HG02981 (cell line): ENCODE measurements at regions not wholly inside any gene's neighbourhood (a gene's known extent, or its start where the extent isn't known, plus 50 kb on each side); places are given as distances from the start of the nearest gene placed in this dataset.

ENCODE experiments used
- ATAC-seq: cut with Tn5 transposase; IDR thresholded peaks from one replicate; pipeline ENCODE4 v1.9.1; 2021; ENCODE audit warnings: mild to moderate bottlenecking, moderate library complexity; ENCODE audit not compliant: unreplicated experiment

DNA sequence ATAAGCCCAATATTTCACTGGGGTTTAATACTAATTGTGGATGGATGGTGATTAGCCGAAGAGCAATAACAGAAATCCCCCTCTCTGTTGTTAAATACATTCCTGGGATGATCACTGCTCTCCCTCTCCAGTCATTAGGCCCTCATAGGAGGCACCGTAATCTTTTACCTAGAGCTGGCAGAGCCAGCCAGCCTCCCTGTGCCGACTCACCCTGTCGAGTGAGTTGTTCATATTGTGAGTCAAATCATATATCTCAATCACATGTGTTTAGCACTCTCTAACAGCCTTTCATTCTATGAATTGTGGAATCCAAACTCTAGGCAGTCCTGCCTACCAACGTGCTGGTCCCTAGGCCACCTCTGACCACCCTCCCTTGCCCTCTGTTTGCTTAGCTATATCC is 771.0 kb downstream of the IRX1 start:
- no peak for ATAC-seq

DNA sequence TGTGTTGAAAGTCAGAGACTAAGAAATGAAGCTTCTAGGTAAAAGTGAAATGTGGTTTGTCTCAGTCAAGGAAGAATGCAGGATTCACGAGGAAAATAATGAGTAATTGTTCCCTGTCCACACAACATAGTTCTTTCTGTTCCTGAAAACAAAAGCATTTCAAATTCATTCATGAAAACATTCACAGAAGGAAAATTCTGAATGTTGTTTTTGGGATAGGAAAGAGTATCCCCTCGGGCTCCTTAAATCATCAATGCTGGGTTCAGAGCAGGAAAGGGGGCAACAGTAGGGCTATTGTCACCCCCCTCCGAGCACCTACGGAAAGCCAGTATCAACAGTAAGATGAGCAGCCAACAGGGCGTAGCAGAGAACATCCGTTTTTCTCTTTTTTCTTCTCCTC is 769.9 kb upstream of the ADAMTS16 start:
- ATAC-seq = no peak

- no peak for ATAC-seq
Measured at GRCh38 chr5:4372481-4372880, 767.6 kb upstream of the ADAMTS16 start.

- no peak for ATAC-seq
Measured at GRCh38 chr5:4373051-4373820, 766.9 kb upstream of the ADAMTS16 start.

GRCh38 chr5:4374866-4375265 is 765.3 kb upstream of the ADAMTS16 start:
- ATAC-seq = no peak

DNA sequence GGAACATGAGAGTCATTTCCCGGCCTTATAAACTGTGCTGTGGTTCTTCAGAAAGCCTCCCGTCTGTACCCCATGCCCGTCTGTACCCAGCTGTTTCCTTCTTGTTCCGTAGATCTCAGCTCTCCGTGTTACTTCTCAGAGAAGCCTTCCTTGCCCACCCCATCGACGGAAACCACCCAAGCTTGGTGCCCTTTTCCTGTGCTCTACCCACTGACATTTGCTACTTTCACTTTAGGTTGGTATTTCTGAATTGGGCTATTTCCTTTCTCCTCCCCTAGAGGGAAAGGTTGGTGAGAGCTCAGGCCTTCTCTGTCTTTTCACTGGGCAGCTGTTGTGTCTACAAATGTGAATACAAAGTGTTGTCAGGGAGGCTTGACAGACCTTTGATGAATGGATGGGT is 764.5 kb upstream of the ADAMTS16 start:
- ATAC-seq = no peak

DNA sequence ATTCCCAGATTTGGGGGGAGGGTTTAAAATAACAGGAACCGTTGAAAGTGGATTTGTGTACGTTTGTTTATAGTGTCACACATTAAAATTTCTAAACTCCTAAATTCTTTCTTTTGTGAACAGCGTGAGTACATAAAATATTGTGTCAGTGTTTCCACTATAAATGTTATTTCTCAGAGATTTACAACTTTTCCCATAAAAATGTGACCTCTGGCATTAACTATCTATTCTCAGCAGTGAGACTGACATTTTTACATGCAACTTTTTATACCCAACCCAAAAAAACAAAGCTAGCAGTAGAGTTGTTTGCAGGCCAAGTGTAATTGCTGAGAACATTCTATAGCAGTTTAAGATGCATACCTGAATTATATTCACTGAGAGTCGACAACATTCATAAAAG is 757.0 kb upstream of the ADAMTS16 start:
- ATAC-seq = no peak

DNA sequence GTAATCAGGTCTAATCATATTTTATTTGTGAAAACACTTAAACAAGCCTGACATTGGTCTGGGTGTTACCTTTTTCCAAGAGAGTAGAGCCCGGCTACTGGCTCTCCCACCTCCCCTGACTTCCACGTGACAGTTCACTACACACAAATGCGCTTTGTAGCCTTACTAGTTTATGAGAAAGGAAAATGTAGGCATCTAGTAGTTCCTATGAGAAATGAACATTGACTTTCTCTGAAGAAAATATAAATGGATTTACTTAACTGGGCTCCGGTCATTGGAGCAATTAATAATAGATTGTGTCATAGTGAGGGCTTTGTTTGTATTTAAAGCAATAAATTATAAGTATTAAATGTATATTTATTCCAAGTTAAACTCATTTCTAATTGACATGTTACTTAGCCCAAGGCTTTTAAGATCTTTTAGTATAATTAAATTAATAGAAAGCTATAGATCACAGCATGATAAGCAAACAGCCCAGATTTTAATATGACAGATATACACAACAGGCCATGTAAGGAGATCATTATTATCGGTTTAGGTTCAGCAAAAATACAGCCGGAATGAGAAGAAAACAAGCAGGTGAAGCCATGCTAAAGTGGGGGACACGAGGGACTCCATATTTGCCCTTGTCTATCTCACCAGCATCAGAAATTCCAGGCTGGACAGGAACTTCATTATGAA is 756.5 kb upstream of the ADAMTS16 start:
- no peak for ATAC-seq

DNA sequence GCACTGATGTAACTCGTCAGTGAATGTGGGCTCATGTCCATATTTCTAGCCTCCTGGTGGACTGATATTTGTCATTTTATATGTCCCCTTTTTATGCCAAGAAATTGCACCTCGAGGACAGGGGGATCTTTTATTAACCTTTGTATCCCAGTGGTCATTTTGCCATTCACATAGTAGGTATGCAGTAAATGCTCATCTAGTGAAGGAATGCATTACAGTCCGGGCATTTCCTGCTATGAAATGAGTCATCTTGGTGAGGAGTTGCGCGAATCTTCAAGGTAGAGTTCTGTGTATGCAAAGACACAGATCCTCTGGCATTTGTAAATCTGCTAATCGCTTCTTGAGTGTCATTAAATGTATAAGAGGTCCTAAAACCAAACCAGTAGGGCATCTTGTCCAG is 755.5 kb upstream of the ADAMTS16 start:
- ATAC-seq = no peak

DNA sequence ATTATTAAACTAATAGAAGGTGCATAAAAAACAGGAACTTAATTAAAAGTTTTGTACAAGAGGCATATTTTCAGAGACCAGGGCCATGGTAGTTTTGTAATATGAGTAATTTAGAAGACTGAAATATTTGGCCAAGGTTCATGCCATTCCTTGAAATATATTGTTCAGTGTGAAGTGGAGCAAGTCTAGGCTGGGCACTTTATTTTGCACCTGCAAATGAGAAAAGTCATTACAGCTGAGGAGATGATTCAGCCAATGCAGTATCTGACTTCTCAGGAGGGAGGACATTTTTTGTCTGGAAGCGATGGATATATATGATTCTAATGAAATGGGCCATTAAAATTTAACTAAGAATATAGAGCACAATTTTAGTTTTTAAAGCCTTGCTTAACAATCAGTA is 754.0 kb upstream of the ADAMTS16 start:
- ATAC-seq = no peak

DNA sequence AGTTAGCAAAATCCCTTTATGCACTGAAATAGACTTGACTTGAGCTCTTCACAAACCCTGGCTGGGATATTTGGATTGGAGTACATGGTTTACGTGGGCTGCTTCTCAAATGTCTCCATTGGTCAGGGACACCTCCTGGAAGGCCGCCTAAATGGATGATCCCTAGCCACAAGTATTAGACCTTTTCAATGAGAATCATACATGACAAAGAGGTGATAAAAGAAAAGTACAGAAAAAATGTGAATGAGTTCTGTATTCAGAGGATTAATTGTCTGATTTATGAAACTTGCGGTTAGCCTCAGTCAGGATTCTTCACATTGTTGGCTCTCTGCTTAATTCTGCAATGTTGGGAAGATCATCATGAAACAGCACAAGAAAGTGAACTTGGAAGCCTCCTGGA is 752.8 kb upstream of the ADAMTS16 start:
- no peak for ATAC-seq

DNA sequence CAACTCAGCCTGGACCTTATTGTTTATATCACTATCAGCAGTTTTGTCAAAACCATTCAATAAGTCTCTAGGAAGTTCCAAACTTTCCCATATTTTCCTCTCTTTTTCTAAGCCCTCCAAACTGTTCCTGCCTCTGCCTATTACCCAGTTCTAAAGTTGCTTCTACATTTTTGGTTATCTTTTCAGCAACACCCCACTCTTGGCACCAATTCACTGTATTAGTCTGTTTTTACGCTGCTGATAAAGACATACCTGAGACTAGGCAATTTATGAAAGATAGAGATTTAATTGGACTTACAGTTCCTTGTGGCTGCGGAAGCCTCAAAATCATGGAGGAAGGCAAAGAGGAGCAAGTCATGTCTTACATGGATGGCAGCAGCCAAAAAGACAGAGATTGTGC is 744.4 kb upstream of the ADAMTS16 start:
- no peak for ATAC-seq

DNA sequence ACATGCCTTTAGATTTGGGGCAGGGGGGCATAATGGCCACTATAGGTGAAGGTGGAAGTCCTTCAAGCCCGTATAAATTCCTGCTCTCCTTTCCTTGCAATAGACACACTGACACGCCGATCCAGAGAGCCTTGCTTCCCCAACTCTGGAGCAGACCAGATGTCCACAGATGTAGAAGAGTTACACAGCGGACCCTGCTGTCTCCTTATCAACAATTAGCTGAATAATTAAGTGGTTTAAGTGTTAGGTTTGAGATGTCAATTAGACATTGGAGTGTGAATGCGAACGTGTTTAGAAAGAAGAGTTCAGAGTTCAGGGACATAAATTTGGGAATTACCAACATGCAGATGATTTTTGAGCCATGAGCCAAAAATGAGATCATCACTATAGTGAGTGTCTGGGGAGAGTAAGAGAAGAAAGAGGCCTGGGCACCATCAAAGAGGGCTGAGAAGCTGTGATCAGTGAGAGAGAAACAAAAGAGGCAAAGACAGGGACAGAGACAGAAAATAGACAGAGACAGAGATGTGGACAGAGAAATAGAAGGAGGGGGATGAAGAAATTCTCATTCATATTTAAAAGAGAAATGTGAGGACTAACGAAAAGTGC is 734.4 kb upstream of the ADAMTS16 start:
- ATAC-seq = no peak

DNA sequence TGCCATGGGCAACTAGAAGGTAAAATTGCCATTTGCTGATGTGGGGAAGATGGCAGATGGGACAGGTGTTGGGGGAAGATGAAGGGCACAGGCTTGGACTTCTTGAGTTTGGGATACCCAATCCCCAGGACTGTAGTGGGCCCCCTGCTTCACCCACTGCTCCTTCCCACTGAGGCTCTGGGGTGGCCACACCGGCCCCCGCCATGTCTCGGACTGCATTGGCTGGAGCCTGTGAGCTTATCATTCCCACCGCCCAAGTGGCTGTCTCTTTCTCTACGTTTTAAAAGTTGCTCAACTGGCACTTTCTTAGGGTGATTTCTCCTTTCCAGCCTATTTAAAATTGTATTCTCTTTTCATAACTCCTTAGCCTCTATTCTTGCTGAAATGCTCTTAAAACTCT is 730.0 kb upstream of the ADAMTS16 start:
- ATAC-seq = no peak

- ATAC-seq = no peak
Measured at GRCh38 chr5:4411664-4412063, 728.5 kb upstream of the ADAMTS16 start.

DNA sequence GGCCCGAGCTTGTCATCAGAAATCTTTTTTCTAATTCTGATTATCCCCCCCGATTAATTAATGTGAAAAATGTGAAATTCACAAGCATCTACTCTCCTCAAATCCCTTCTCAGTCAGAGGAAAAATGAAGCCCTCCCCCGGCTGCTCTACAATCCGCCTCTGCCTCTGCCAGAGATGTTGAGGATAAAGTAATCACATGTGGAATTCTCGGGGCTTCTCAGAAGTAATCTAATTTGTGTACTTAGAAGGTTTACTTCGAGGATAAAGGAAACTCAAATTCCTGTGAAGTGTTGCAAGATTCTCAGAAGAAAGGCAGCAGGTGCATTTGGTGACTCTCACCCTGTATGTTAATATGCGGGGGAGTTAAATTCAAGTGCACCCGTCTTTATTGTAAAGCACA is 726.1 kb upstream of the ADAMTS16 start:
- no peak for ATAC-seq

DNA sequence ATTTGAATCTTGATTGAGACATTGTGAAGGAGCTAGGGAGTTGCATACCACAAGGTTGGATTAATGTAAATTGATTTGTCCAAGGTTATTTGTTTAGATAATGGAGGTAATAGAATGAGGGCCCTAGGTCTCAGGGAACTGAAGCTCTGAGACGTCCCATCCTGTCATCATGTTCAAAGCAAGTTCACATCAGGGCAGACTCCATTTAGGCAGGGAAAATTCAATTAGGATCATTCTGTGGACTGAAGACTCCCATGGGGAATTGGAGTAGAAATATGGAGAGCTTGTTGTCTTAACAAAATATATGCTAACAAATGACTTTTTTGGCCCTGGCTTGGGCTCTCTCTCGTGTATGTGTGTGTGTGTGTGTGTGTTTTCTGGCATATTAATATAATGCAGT is 722.0 kb upstream of the ADAMTS16 start:
- no peak for ATAC-seq

- ATAC-seq = no peak
Measured at GRCh38 chr5:4419281-4419680, 720.8 kb upstream of the ADAMTS16 start.

DNA sequence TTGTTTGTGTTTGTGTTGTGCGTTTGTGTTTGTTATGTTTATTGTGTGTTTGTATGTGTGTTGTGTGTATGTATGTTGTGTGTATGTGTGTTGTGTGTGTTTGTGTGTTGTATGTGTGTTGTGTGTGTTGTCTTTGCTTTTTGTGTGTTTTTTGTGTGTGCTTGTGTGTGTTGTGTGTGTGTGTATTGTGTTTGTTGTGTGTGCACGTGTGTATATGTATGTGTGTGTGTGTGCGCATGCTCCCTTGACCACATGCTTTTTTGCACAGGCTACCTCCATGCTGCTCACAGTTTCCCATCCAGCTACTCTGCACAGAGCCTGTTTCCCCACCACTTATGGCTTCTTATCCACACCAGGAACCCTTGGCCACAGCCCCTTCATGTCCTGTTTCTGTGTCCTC is 720.0 kb upstream of the ADAMTS16 start:
- ATAC-seq = no peak

- no peak for ATAC-seq
Measured at GRCh38 chr5:4420681-4421080, 719.4 kb upstream of the ADAMTS16 start.

- ATAC-seq = no peak
Measured at GRCh38 chr5:4422247-4422646, 717.9 kb upstream of the ADAMTS16 start.

DNA sequence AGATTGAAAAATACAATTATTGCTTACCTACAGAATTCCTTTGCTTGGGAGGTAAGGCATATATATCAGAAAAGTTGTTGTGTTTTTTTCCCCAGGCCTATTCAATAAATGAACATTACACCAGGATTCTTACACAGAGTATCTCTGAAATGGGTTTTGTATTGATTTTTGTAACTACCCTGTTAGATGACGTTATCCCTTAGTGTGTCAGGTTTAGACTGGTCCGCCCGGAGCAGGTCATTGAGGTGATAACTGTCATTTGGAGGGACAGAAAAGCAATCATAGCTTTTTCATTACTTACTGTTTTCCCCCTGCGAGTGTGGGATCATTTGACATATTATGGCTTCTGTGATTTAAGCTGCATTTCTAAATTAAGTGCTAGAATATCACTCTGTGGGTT is 715.2 kb upstream of the ADAMTS16 start:
- ATAC-seq = no peak
